Retinal pigment epithelial cell (primary cell): ENCODE measurements at regions not wholly inside any gene's neighbourhood (a gene's known extent, or its start where the extent isn't known, plus 50 kb on each side); places are given as distances from the start of the nearest gene placed in this dataset.

Experiments used
- DNase-seq: peaks from one replicate; pipeline ENCODE4 v3.0.0-alpha.2; 2010; ENCODE audit warnings: low read depth
- H3K4me3 ChIP-seq: 2 replicates; pipeline ENCODE4 v1.5.1; 2011; ENCODE audit warnings: mild to moderate bottlenecking, low read length, control low read depth, moderate library complexity
- TF ChIP-seq, protein P1 (sequence below): conservative IDR thresholded peaks from 2 replicates; pipeline ENCODE4 v1.5.1; 2011; ENCODE audit warnings: low read depth, low read length, control low read depth, inconsistent platforms

DNA sequence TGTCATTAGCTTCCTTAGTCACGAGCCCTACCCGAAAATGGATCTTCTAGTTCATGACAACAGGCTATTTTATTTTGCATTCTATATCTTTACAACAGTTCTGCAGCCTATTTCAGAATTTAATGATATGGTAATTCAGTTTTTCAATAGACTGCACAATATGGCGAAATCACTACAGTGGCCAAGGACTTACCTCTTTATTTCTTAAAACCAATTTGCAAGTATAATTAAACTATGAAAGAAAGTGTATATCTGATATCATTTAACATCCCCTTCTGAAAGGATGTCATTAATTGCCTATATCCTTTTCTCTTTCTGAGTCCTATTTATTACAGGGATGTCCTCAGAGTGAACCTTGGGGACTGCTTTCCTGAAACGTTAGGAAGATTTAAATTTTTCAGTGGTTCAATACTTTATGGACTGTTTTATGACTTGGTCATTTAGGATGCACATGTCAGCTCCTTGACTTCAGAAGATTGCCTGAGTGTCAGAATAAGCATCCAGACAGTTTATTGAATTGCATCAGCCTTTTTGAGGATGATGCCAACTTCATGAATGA is 190.8 kb upstream of the GEMIN8 start:
- no peak for DNase-seq
- no peak overlapping the region for H3K4me3 ChIP-seq
- TF ChIP-seq, protein P1, sequence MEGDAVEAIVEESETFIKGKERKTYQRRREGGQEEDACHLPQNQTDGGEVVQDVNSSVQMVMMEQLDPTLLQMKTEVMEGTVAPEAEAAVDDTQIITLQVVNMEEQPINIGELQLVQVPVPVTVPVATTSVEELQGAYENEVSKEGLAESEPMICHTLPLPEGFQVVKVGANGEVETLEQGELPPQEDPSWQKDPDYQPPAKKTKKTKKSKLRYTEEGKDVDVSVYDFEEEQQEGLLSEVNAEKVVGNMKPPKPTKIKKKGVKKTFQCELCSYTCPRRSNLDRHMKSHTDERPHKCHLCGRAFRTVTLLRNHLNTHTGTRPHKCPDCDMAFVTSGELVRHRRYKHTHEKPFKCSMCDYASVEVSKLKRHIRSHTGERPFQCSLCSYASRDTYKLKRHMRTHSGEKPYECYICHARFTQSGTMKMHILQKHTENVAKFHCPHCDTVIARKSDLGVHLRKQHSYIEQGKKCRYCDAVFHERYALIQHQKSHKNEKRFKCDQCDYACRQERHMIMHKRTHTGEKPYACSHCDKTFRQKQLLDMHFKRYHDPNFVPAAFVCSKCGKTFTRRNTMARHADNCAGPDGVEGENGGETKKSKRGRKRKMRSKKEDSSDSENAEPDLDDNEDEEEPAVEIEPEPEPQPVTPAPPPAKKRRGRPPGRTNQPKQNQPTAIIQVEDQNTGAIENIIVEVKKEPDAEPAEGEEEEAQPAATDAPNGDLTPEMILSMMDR, result no peak

DNA sequence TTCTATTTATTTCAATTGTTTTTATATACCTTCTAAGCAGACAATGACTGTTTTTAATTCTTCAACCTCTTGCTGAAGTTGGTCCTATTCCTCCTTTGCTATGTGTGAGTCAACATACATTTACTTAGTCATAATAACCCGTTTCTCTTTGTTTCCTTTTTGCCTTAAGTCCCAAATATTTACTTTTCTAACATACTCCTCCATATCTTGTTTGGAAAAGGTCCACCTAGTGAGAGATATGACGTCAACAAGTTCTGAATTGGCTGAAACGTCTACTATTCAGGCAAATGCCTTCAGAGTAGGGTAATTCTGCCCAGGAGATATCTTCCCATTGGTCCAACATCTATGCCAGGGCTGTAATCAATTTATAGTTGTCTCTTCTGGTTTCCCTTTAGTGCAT is 179.3 kb upstream of the GEMIN8 start:
- no peak for DNase-seq
- no peak overlapping the region for H3K4me3 ChIP-seq
- TF ChIP-seq, protein P1, result no peak

DNA sequence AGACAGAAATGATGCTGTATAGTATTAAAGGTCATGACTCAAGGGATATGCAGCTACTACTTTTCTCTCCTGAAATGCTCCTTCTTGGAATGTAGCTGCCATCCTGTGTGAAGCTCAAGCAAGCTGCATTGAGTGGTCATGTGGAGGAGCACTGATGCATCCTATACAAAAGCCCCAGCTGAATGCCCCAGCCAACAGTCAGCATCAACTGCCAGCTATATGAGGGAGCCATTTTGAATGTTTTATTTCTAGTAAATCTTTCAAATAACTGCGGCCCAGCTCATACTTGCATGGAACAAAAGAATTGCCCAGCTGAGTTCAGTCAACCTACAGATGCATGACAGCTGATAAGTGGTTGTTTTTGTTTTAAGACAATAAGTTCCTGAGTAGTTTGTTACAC is 165.0 kb upstream of the GEMIN8 start:
- TF ChIP-seq, protein P1, result no peak
- DNase-seq, result no peak
- H3K4me3 ChIP-seq, result no peak overlapping the region

DNA sequence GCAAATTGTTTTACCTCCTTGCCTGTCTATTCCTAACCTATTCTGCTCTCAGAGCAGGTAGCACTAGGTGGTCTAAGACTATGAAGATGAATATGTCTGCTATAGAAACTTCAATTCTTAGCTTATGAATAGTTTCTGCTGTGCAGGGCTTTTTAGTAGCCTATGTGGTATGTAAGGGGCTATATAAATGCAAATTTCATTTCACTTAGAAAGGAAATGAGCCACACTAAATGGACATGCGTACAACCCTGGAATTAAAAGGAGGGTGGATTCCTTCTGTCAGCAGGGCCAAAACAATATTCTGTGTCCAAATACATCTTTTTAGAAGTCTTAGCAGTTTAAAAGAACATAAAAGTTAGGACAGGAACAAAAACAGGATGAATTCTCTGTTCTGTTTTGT is 163.9 kb upstream of the GEMIN8 start:
- H3K4me3 ChIP-seq, result no peak overlapping the region
- no peak for DNase-seq
- TF ChIP-seq, protein P1, result no peak

DNA sequence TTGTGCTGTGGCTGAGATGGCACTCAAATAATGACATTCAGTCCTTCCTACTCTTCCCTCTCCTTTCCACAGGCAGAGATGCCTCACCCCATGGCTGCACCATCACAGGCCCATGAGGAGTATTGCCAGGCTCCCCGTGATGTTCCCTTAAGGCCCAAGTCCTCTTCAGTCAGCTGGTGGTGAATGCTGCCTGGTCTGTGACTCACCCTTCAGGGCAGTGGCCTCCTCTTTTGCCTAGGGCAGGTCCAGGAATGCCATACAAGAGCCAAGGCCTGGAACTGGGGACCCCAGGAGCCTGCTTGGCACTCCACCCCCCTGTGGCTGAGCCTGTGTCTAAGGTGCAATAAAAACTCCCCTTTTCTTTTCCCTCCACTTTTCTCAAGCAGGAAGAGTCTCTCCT is 144.2 kb upstream of the GEMIN8 start:
- DNase-seq, result no peak
- TF ChIP-seq, protein P1, result no peak

DNA sequence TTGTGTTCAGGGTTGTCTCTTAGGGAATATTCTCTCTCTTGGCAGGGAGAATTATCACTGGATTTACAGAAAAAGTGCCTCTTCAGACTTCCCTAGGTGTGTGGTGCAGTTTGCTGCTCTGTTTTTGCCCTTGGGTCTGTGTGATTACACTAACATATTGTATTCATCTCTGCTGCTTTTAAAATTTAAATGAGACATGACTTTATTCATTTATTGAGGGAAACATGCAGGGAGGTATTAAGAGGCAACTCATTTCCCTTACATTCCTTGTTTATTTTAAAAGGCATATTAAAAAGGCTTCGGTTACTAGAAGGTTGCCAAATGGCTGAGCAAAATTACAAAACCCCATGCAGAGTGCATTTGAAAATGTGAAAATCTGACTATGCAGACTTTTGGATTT is 135.1 kb upstream of the GEMIN8 start:
- TF ChIP-seq, protein P1, result no peak
- no peak overlapping the region for H3K4me3 ChIP-seq
- no peak for DNase-seq

More for the DNA sequence above, 144.2 kb upstream of the GEMIN8 start:
- H3K4me3 ChIP-seq, result no peak overlapping the region

DNA sequence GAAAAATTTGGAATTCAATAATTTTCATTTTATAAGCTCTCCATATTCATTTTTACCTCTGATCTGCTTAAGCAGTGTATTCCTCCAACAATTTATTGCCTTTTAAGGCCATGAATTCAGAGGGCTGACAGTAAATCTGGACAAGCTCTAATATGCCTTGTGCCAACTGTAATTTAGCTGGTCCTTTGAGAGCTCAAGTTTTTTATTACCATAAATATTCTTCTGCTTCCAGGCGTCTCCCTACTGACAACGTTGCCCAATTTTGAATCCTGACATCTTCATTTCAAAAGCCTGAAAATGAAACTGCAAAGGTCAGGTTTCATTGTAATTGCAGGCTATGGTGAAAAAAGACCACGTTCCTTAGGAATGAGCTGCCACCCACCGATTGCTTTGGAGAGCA is 95.8 kb upstream of the GEMIN8 start:
- H3K4me3 ChIP-seq, result no peak overlapping the region
- TF ChIP-seq, protein P1, result no peak

More for the DNA sequence above, 95.8 kb upstream of the GEMIN8 start:
- DNase-seq, result no peak
